RPMI8226 (cell line): ENCODE measurements at regions not wholly inside any gene's neighbourhood (a gene's known extent, or its start where the extent isn't known, plus 50 kb on each side); places are given as distances from the start of the nearest gene placed in this dataset.

ENCODE experiments used
- DNase-seq: peaks from one replicate; pipeline ENCODE4 v3.0.0-alpha.2; 2015

GRCh38 chr4:144202081-144202480 lies 61.6 kb upstream of the GYPA start:
- DNase-seq, result no peak

DNA sequence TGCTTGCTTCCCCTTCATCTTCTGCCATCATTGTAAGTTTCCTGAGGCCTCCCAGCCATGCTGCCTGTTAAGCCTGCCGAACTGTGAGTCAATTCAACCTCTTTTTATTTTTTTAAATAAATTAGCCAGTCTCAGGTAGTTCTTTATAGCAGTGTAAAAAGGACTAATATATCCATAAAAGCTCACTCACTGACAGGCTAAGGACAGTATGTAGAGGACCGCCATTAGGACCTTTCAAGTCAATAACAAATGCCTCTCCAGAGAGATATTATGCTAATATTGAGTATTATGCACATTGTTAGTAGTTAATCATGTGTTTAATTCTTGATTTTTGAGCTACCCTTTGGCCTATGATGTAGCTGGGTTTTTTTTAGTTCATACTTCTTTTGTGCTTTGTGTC lies 62.6 kb upstream of the GYPA start:
- no peak for DNase-seq

GRCh38 chr4:144204431-144204830 lies 63.9 kb upstream of the GYPA start:
- DNase-seq, result no peak

GRCh38 chr4:144206711-144207110 lies 66.2 kb upstream of the GYPA start:
- DNase-seq, result no peak

DNA sequence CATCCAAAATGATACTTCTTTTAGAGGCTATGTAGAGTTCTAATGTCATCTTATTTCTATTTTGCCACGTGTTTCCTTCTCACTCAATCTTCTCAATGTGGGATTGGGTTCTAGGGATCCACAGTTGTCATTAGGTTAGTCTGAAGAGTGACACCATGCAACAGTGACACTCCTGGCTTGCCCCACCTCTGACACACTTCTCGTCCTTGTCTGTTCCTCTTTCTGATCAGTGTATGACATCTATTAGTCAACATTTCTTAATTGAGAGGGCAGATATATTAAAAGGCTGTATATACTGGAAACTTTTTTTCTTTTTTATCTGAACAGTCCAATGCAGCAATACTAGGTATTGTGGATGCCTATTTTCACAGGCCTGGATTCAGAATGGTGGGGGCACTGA lies 67.6 kb upstream of the GYPA start:
- DNase-seq, result no peak

- no peak for DNase-seq
These were observed 69.0 kb upstream of the GYPA start for GRCh38 chr4:144209491-144209890.

DNA sequence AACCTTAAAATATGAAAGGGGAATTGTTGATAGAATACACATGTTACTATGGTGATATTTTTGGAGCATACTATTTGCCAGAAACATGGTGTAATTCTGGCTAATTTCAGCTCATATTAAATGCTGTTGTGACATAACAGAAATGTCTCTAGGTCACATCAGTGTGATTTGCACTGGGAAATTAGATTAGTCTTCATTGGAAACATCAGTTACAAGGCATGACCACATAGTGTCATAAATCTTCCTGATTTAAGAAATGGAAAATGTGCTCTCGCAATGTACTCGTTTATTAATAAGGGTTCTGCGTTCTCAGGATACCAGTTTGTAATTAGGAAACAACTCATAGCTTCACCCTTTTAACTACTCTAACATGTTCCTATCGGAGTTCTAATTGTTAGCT lies 72.9 kb upstream of the GYPA start:
- no peak for DNase-seq

GRCh38 chr4:144223149-144223548 lies 82.6 kb upstream of the GYPA start:
- no peak for DNase-seq

DNA sequence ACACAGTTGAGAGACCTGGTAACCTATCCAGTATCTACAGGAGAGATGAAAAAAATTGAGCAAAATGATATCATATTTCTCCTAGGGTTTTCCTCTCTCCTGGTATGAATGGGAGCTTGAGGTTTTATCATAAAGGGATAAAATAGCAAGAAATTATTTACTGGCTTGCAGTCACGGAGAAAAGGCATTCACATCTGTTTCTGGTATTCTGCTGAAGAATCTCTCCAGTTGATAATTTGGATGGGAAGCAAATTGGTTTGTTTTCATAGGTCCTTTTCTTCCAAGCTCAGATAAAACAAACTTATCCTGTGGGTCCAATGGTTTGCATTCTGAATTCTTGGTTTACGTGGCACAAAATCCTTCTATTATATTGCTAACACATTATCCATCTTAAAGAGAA lies 83.1 kb upstream of the GYPA start:
- DNase-seq, result no peak

- DNase-seq, result no peak
These were observed 118.8 kb upstream of the GYPA start for GRCh38 chr4:144259285-144259684.

- no peak for DNase-seq
These were observed 126.6 kb upstream of the GYPA start for GRCh38 chr4:144267084-144267483.

DNA sequence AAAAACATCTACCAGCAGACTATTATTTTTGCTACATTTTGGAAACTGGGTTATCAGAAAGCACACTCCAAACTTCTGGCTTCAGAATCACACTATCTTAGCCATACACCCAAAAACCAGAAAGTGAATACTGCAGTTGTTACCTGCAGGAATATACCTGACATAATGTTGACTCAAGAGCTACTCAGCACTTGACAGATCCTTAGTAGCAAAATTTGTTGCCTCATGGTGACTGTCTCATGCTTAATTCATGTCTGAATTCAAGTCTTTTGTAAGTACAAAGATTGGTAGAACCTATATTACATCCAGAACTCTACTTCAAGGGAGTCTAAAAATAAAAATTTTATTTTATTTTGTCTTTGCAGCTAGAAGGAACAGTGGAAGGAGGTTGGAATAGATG lies 140.2 kb upstream of the GYPA start:
- DNase-seq, result no peak

DNA sequence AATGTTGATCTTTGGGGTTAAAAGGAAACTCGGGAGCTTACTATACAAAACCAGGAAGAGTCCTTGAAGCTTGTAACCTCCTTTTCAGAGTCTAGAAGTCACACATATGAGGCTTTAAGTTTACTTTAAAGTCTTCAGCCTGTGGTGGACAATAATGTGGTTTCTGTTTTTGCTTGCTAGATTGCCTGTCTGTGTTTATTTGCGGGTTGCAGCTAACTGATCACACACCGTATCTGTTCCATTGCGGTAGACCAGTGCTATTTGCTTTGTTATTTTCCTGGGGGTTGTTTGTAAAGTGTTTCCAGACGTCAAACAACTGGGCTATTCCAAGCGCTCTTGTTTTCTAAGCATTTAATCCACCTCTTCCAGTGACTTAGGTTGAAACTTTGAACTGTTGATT lies 143.0 kb upstream of the GYPA start:
- no peak for DNase-seq

GRCh38 chr4:144284026-144284425 lies 143.5 kb upstream of the GYPA start:
- DNase-seq, result no peak

DNA sequence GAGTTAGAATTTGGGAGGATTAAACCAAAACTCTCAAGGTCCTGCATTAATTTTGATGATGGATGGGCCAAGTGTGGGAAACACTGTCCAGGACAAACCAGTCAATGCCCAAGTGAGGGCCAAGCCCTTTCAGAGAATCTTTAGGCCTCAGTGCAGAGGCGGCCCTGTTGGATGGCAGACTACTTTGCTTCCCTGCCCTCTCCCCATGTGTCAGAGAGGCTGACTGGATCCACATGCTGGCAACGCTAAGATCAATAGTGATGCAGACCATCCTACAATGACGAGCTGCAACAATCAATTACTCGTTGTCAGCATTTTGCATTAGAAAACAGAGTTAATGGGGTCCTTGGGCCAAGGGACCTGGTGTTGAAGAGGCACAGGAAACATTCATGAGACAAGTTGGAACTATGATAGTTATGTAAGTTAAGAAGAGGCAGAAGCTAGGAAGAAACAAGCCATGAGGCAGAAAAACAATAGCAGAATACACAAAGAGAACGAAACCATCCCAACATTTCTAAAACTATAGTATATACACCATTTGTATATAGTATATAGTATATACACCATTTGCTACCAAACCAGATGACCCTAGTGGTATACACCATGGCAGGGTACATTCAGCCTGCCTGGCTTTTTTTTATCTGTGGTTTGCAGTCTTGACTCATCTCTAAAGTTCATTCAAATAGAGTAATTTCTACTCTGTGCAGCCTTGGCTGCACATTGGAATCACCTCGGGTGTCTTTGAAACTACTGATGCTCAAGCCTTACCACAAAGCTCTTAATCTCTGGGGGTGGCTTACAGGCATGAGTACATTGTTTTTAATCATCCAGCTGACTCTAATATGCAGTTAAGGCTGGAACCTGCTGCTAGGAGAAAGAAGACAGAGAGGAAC lies 147.7 kb upstream of the GYPA start:
- DNase-seq, result no peak

GRCh38 chr4:144289667-144290428 lies 149.3 kb upstream of the GYPA start:
- DNase-seq, result no peak

- no peak for DNase-seq
These were observed 150.6 kb upstream of the GYPA start for GRCh38 chr4:144291164-144291563.

DNA sequence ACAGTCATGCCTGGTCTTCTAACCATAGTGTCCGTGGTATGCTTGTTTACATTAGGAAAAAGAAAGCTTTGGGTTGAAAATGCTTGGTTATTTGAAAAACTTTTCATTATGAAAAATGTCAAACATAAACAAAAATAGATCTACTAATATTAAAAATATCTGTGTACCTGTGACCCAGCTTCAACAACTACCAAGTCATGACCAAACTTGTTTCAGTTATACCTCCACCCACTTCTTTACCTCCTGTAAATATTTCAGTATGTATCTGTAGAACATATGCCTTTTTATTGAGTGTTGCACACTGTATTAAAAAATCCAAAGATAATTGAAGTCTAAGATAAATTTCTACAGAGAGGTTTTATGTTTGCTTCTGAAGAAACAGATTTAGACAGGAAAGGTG lies 153.7 kb upstream of the GYPA start:
- DNase-seq, result no peak

- no peak for DNase-seq
These were observed 154.9 kb upstream of the GYPA start for GRCh38 chr4:144295286-144295995.

GRCh38 chr4:144296941-144297340 lies 156.4 kb upstream of the GYPA start:
- no peak for DNase-seq

DNA sequence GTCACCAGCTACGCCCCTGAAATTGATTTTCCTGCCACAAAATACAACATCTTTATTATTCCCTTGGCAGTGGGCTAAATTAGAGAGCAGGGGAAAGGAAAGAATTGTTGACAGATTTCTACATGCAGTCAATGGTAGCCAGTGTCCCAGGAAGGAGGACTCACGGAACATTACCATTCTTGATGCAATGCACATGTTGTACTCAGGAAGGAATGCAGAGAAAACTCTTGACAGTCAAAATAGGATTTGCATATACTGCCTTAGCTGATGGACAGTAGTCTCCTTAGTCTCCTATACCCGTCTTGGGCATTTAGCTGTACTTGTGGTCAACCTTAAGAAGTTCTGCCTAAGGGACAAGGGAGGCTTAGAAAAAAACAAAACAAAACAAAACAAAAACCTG lies 158.0 kb upstream of the GYPA start:
- no peak for DNase-seq

GRCh38 chr4:144300616-144301015 lies 160.1 kb upstream of the GYPA start:
- no peak for DNase-seq

- DNase-seq, result no peak
These were observed 162.4 kb upstream of the GYPA start for GRCh38 chr4:144302704-144303536.
